Spleen (tissue), 11 donors: ENCODE measurements at regions not wholly inside any gene's neighbourhood (a gene's known extent, or its start where the extent isn't known, plus 50 kb on each side); places are given as distances from the start of the nearest gene placed in this dataset.
"Not testable (repeated sequence)": the region's sequence is repeated elsewhere in the genome, so short reads cannot be mapped to it uniquely, and the experiment has no call there.

Source experiments
- DNase-seq: peaks from one replicate; pipeline ENCODE4 v3.0.0-alpha.2; 2020
- H3K27ac ChIP-seq, 8 donors: fragments of 200-600 bp; sonication (generic) in 7 of 8; 1 replicate in 4 of 8; 2 replicates in 4 of 8; pipeline versions ENCODE4 v1.5.0 to v1.8.0; 2016 to 2021; ENCODE audit warnings: inconsistent platforms in 4 of 8, mild to moderate bottlenecking in 4 of 8, moderate library complexity in 1 of 8
- H3K27me3 ChIP-seq, 7 donors: fragments of 200-600 bp; sonication (generic) in 6 of 7; replicated peaks in 1 of 7; 1 replicate in 4 of 7; 2 replicates in 3 of 7; pipeline versions ENCODE4 v1.5.0 to v1.8.0; 2016 to 2021; ENCODE audit warnings: inconsistent platforms in 3 of 7, mild to moderate bottlenecking in 1 of 7
- H3K36me3 ChIP-seq, 6 donors: fragments of 200-600 bp; sonication (generic) in 5 of 6; 1 replicate in 4 of 6; 2 replicates in 2 of 6; pipeline versions ENCODE4 v1.5.0 to v1.8.0; 2016 to 2021; ENCODE audit warnings: inconsistent platforms in 2 of 6
- H3K4me1 ChIP-seq, 6 donors: fragments of 200-600 bp; sonication (generic) in 5 of 6; 1 replicate in 3 of 6; 2 replicates in 3 of 6; pipeline versions ENCODE4 v1.5.0 to v1.8.0; 2016 to 2021; ENCODE audit warnings: inconsistent platforms in 3 of 6
- H3K4me3 ChIP-seq, 8 donors: fragments of 200-600 bp; sonication (generic) in 7 of 8; 1 replicate in 4 of 8; 2 replicates in 4 of 8; pipeline versions ENCODE4 v1.5.0 to v1.8.0; 2016 to 2021; ENCODE audit warnings: inconsistent platforms in 4 of 8, mild to moderate bottlenecking in 4 of 8, moderate library complexity in 2 of 8
- H3K9me3 ChIP-seq, 8 donors: fragments of 200-600 bp; sonication (generic) in 7 of 8; 1 replicate in 4 of 8; 2 replicates in 4 of 8; pipeline versions ENCODE4 v1.5.0 to v1.8.0; 2016 to 2021; ENCODE audit warnings: inconsistent platforms in 4 of 8
- POLR2A ChIP-seq, 3 donors: fragments of 450-650 bp; IDR thresholded peaks; one replicate each; pipeline ENCODE4 v1.5.1; 2017; ENCODE audit warnings: antibody characterized with exemption in 3 of 3, mild to moderate bottlenecking in 1 of 3
- POLR2AphosphoS5 ChIP-seq, 3 donors: sonication (generic); formaldehyde crosslinking; IDR thresholded peaks; one replicate each; pipeline ENCODE4 v1.5.1; 2017; ENCODE audit warnings: antibody characterized with exemption in 3 of 3
- WGBS, 5 donors: extraction: QIAGEN DNeasy Blood & Tissue Kit in 3 of 5; methylation state at CpG; one replicate each; pipeline versions ENCODE4 v1.1.5 to v1.1.7; 2013 to 2018; 5-methylcytosine and 5-hydroxymethylcytosine counted together
- intact Hi-C: fragments of 100-400 bp; cut with DNase I; formaldehyde crosslinking; loops from one replicate; pipeline ENCODE4 v1.15.0; 2023; ENCODE audit warnings: low total_unique reads
- TF ChIP-seq, protein P1 (sequence below), 11 experiments: fragments of 200-600 bp in 7 of 11; fragments of 450-650 bp in 4 of 11; sonication (generic) in 4 of 11; IDR thresholded peaks in 8 of 11; conservative IDR thresholded peaks in 3 of 11; 1 replicate in 7 of 11; 2 replicates in 4 of 11; pipeline versions ENCODE4 v1.4.0 to v1.8.0; 2016 to 2021; ENCODE audit warnings: antibody characterized with exemption in 11 of 11, inconsistent platforms in 4 of 11, mild to moderate bottlenecking in 1 of 11
- donor health status: healthy with polysubstance abuse.
- donor health status: DM: no; HTN: no; CAD: no; lungs with moderate emphysema.
- donor health status: DM: no; HTN: no; CAD: no.
- donor health status: Bipolar disorder and iron deficiency.
- donor health status: healthy.
- donor health status: DM: no; HTN: no; CAD: no.
- donor health status: DM: yes; HTN: yes; CAD: no.

DNA sequence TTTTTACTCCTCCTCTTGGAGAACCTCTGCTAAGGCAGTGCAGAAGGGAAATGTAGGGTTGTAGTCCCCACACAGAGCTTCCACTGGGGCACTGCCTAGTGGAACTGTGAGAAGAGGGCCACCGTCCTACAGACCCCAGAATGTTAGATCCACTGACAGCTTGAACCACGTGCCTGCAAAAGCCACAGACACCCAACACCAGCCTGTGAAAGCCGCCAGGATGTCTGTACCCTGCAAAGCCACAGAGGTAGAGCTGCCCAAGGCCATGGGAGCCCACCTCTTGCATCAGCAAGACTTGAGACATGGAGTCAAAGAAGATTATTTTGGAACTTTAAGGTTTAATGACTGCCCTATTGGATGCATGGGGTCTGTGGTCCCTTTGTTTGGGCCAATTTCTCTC, 112.1 kb downstream of the RSL24D1 start:
- no peak overlapping the region for H3K27ac ChIP-seq
- TF ChIP-seq, protein P1, sequence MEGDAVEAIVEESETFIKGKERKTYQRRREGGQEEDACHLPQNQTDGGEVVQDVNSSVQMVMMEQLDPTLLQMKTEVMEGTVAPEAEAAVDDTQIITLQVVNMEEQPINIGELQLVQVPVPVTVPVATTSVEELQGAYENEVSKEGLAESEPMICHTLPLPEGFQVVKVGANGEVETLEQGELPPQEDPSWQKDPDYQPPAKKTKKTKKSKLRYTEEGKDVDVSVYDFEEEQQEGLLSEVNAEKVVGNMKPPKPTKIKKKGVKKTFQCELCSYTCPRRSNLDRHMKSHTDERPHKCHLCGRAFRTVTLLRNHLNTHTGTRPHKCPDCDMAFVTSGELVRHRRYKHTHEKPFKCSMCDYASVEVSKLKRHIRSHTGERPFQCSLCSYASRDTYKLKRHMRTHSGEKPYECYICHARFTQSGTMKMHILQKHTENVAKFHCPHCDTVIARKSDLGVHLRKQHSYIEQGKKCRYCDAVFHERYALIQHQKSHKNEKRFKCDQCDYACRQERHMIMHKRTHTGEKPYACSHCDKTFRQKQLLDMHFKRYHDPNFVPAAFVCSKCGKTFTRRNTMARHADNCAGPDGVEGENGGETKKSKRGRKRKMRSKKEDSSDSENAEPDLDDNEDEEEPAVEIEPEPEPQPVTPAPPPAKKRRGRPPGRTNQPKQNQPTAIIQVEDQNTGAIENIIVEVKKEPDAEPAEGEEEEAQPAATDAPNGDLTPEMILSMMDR (IDR thresholded peaks at IDR 0.05 in 8 of 11, conservative IDR thresholded peaks at IDR 0.05 in 3 of 11) = no peak
- TF ChIP-seq POLR2AphosphoS5 (IDR thresholded peaks at IDR 0.05) (no peak), POLR2A (IDR thresholded peaks at IDR 0.05) (no peak)
- intact Hi-C loops = no loop called here
- peaks cover 0 to 5% (median 0%) of the 10 kb centered on the region in 8 donors for H3K9me3 ChIP-seq
- no peak for DNase-seq
- H3K4me1 ChIP-seq = no peaks in the 10 kb centered on the region
- WGBS, 5 donors = 56 to 78% (median 69%) methylated on average over 3 of the region's 3 CpGs
- no peaks in the 10 kb centered on the region for H3K36me3 ChIP-seq
- peaks cover 0 to 6% (median 0%) of the 10 kb centered on the region in 7 donors for H3K27me3 ChIP-seq
- no peak overlapping the region for H3K4me3 ChIP-seq

DNA sequence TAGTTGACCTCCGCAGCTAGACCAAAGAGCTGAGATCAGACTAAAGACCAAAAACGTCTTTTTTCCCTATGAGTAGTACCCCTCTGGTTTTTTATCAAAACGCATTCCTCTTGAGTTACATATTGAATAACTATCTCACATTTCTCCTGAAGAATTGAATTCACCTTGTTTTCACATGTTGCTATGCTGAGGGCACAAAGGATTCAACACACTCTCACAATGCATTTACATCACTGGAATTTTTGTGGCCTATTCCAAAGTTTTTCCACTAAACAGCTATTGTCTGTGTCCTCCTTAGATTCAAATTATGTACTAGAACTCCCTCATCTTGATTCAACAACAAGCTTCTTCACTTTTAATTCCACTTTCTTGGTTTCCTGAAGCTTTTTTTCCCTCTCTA, 112.5 kb downstream of the RSL24D1 start:
- Histone ChIP-seq H3K27ac (no peak overlapping the region), H3K27me3 (peaks cover 0 to 6% (median 0%) of the 10 kb centered on the region in 7 donors), H3K4me3 (no peak overlapping the region), H3K36me3 (no peaks in the 10 kb centered on the region), H3K4me1 (no peaks in the 10 kb centered on the region), H3K9me3 (peaks cover 0 to 6% (median under 1%) of the 10 kb centered on the region in 8 donors)
- DNase-seq = no peak
- intact Hi-C loops = no loop called here
- TF ChIP-seq POLR2A (IDR thresholded peaks at IDR 0.05) = no peak
- TF ChIP-seq, protein P1 (IDR thresholded peaks at IDR 0.05 in 8 of 11, conservative IDR thresholded peaks at IDR 0.05 in 3 of 11) = no peak
- TF ChIP-seq POLR2AphosphoS5 (IDR thresholded peaks at IDR 0.05) = no peak
- WGBS, 5 donors = 78 to 94% (median 85%) methylated on average over 3 of the region's 3 CpGs

DNA sequence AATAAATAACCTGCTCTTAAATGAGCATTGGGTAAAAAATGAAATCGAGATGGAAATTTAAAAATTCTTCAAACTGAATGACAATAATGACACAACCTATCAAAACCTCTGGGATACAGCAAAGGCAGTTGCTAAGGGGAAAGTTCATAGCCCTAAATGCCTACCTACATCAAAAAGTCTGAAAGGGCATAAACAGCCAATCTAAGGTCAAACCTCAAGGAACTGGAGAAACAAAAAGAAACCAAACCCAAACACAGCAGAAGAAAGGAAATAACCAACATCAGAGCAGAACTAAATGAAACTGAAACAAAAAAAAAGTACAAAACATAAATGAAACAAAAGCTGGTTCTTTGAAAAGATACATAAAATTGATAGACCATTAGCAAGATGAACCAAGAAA, 119.7 kb downstream of the RSL24D1 start:
- DNase-seq, H3K4me1 ChIP-seq, H3K27ac ChIP-seq, H3K36me3 ChIP-seq, intact Hi-C loops, H3K4me3 ChIP-seq, H3K27me3 ChIP-seq: not testable (repeated sequence)
- 70 to 90% (median 81%) methylated on average over 1 of the region's 1 CpG for WGBS, 5 donors
- peaks cover 0 to 20% (median 12%) of the 10 kb centered on the region in 8 donors for H3K9me3 ChIP-seq

DNA sequence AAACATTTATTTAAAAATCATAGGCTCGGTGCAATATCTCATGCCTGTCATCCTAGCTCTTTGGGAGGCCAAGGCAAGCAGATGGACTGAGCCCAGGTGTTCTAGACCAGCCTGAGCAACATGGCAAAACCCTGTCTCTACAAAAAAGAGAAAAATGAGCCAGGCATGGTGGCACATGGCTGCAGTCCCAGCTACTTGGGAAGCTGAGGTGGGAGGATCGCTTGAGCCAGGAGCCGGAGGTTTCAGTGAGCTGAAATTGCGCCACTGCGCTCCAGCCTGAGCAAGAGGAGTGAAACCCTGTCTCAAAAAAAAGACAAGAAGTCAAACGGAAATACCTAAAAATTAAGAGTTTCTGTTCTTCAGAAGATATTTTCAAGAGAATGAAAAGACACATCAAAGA, 122.3 kb downstream of the RSL24D1 start:
- H3K4me3 ChIP-seq = no peak overlapping the region
- peaks cover 0 to 20% (median 12%) of the 10 kb centered on the region in 8 donors for H3K9me3 ChIP-seq
- no peak for DNase-seq
- intact Hi-C loops = no loop called here
- TF ChIP-seq POLR2AphosphoS5 (IDR thresholded peaks at IDR 0.05) (no peak), POLR2A (IDR thresholded peaks at IDR 0.05) (no peak)
- TF ChIP-seq, protein P1 (IDR thresholded peaks at IDR 0.05 in 8 of 11, conservative IDR thresholded peaks at IDR 0.05 in 3 of 11) = no peak
- H3K27ac ChIP-seq = no peak overlapping the region
- 86 to 95% (median 88%) methylated on average over 6 of the region's 6 CpGs for WGBS, 5 donors
- H3K27me3 ChIP-seq = no peaks in the 10 kb centered on the region
- H3K36me3 ChIP-seq = no peaks in the 10 kb centered on the region
- H3K4me1 ChIP-seq = no peaks in the 10 kb centered on the region

DNA sequence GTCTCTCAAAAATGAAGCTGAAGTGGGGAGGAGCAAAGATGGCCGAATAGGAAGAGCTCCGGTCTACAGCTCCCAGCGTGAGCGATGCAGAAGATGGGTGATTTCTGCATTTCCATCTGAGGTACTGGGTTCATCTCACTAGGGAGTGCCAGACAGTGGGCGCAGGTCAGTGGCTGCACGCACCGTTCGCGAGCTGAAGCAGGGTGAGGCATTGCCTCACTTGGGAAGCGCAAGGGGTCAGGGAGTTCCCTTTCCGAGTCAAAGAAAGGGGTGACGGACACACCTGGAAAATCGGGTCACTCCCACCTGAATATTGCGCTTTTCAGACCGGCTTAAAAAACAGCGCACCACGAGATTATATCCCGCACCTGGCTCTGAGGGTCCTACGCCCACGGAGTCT, 132.8 kb downstream of the RSL24D1 start:
- H3K27me3 ChIP-seq, H3K4me3 ChIP-seq, H3K4me1 ChIP-seq, H3K27ac ChIP-seq, intact Hi-C loops, H3K36me3 ChIP-seq, DNase-seq: not testable (repeated sequence)
- 88 to 95% (median 94%) methylated on average over 18 to 20 of the region's 20 CpGs for WGBS, 5 donors
- peaks cover 0 to 26% (median 21%) of the 10 kb centered on the region in 8 donors for H3K9me3 ChIP-seq
